ENCODE measurements at regions not wholly inside any gene's neighbourhood (a gene's known extent, or its start where the extent isn't known, plus 50 kb on each side); places are given as distances from the start of the nearest gene placed in this dataset.

DNA sequence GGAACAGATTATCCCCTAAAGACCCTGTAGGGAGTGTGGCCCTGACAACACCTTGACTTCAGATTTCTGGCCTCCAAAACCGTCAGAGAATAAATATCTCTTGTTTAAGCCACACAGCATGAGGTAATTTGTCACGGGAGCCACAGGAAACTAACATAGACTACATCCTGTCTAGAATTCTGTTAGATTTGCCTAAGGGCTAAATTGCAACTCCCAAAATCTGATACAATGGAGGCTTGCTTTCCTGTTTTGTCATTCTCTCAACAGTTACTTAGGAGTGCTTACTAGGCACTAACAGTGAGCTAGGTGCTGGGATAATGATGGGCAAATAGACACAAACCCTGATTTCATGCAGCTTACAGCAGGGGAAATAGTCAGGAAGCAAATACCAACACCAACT lies 141.6 kb downstream of the MIS18A start:
- Histone ChIP-seq H2AFZ (ENCODE audit: insufficient read depth, low read depth, low read length, poor library complexity, severe bottlenecking) (no peak overlapping the region), H3K27ac (ENCODE audit: low read length in 2 of 2) (no peak overlapping the region), H3K79me2 (ENCODE audit: control insufficient read depth, insufficient read depth, low read length) (no peaks in the 10 kb centered on the region), H3K4me3 (ENCODE audit: control extremely low read depth in 1 of 5, extremely low read depth in 1 of 5, insufficient read depth in 1 of 5, low read depth in 2 of 5, low read length in 4 of 5) (no peak overlapping the region), H3K4me1 (ENCODE audit: control insufficient read depth in 2 of 2, insufficient read depth in 2 of 2, low read length in 2 of 2) (no peaks in the 10 kb centered on the region), H3K9ac (ENCODE audit: low read length) (no peak overlapping the region), H4K20me1 (ENCODE audit: control insufficient read depth, insufficient read depth, low read length, poor library complexity, severe bottlenecking) (no peaks in the 10 kb centered on the region), H3K4me2 (replicated peaks; ENCODE audit: low read depth, low read length, poor library complexity, severe bottlenecking) (no peak overlapping the region), H3K27me3 (replicated peaks in 1 of 4; ENCODE audit: control extremely low read depth in 1 of 4, control insufficient read depth in 3 of 4, insufficient read depth in 4 of 4, low read length in 3 of 4) (peaks cover 0 to 4% (median 0%) of the 10 kb centered on the region in 4 experiments), H3K9me3 (ENCODE audit: control extremely low read depth in 1 of 3, control insufficient read depth in 2 of 3, insufficient read depth in 1 of 3, low read length in 2 of 3) (peaks cover 0 to 11% (median 3%) of the 10 kb centered on the region in 3 donors), H3K36me3 (replicated peaks in 1 of 2; ENCODE audit: control extremely low read depth in 1 of 2, control insufficient read depth in 1 of 2, extremely low read depth in 1 of 2, insufficient read depth in 2 of 2, low read length in 1 of 2) (no peaks in the 10 kb centered on the region)
- 24% methylated on average over 2 of the region's 2 CpGs for WGBS (ENCODE audit: insufficient coverage)
- Mint-ChIP-seq H3K9me3 (ENCODE audit: insufficient read depth) (peaks cover 2% of the 10 kb centered on the region), H3K27ac (no peak overlapping the region), H3K4me1 (no peaks in the 10 kb centered on the region), H3K4me3 (no peak overlapping the region), H3K27me3 (peaks cover 16% of the 10 kb centered on the region)
- ATAC-seq (ENCODE audit: low read depth) (no peak), DNase-seq (no peak)
- TF ChIP-seq, protein P1, sequence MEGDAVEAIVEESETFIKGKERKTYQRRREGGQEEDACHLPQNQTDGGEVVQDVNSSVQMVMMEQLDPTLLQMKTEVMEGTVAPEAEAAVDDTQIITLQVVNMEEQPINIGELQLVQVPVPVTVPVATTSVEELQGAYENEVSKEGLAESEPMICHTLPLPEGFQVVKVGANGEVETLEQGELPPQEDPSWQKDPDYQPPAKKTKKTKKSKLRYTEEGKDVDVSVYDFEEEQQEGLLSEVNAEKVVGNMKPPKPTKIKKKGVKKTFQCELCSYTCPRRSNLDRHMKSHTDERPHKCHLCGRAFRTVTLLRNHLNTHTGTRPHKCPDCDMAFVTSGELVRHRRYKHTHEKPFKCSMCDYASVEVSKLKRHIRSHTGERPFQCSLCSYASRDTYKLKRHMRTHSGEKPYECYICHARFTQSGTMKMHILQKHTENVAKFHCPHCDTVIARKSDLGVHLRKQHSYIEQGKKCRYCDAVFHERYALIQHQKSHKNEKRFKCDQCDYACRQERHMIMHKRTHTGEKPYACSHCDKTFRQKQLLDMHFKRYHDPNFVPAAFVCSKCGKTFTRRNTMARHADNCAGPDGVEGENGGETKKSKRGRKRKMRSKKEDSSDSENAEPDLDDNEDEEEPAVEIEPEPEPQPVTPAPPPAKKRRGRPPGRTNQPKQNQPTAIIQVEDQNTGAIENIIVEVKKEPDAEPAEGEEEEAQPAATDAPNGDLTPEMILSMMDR (IDR thresholded peaks at IDR 0.05), result no peak
- TF ChIP-seq EZH2 (IDR thresholded peaks at IDR 0.05; ENCODE audit: borderline replicate concordance, insufficient read depth, low read depth, low read length, poor library complexity, severe bottlenecking), result no peak
- intact Hi-C loops (cut with micrococcal nuclease), result no loop called here
- CTCF ChIA-PET, result no interaction called here
- POLR2A ChIA-PET, result no interaction called here

DNA sequence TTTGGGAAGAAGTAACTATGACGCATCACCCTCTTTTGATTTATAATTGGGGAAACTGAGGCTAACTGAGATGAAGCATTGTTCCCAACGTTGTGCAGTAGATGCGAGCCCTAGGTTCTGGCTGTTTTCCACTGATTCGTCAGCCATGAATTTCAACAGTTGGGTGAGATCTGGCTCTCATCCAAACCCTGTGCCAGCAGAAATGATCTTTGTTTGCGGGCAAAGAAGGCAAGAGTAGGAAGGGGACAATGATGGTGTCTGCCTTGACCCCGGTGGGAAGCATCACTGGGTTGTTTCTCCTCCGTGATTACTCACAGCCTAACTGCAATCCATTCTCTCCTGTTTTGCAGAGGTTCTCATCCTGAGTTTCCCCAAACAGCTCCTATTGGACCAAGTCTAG lies 142.3 kb downstream of the MIS18A start:
- no peak overlapping the region for H3K27ac ChIP-seq (ENCODE audit: low read length in 2 of 2)
- no peaks in the 10 kb centered on the region for H3K36me3 ChIP-seq (replicated peaks in 1 of 2; ENCODE audit: control extremely low read depth in 1 of 2, control insufficient read depth in 1 of 2, extremely low read depth in 1 of 2, insufficient read depth in 2 of 2, low read length in 1 of 2)
- Mint-ChIP-seq H3K4me1 (no peaks in the 10 kb centered on the region), H3K27ac (no peak overlapping the region), H3K9me3 (ENCODE audit: insufficient read depth) (peaks cover 2% of the 10 kb centered on the region), H3K4me3 (no peak overlapping the region), H3K27me3 (peaks cover 16% of the 10 kb centered on the region)
- no peak for ATAC-seq (ENCODE audit: low read depth)
- H3K4me3 ChIP-seq (ENCODE audit: control extremely low read depth in 1 of 5, extremely low read depth in 1 of 5, insufficient read depth in 1 of 5, low read depth in 2 of 5, low read length in 4 of 5), result no peak overlapping the region
- DNase-seq, result no peak
- no peak overlapping the region for H2AFZ ChIP-seq (ENCODE audit: insufficient read depth, low read depth, low read length, poor library complexity, severe bottlenecking)
- no peak overlapping the region for H3K9ac ChIP-seq (ENCODE audit: low read length)
- H4K20me1 ChIP-seq (ENCODE audit: control insufficient read depth, insufficient read depth, low read length, poor library complexity, severe bottlenecking), result no peaks in the 10 kb centered on the region
- no peak overlapping the region for H3K4me2 ChIP-seq (replicated peaks; ENCODE audit: low read depth, low read length, poor library complexity, severe bottlenecking)
- 97% methylated on average over 6 of the region's 7 CpGs for WGBS (ENCODE audit: insufficient coverage)
- TF ChIP-seq EZH2 (IDR thresholded peaks at IDR 0.05; ENCODE audit: borderline replicate concordance, insufficient read depth, low read depth, low read length, poor library complexity, severe bottlenecking), result no peak
- TF ChIP-seq, protein P1 (IDR thresholded peaks at IDR 0.05), result no peak
- POLR2A ChIA-PET, result no interaction called here
- H3K27me3 ChIP-seq (replicated peaks in 1 of 4; ENCODE audit: control extremely low read depth in 1 of 4, control insufficient read depth in 3 of 4, insufficient read depth in 4 of 4, low read length in 3 of 4), result peaks cover 0 to 4% (median 0%) of the 10 kb centered on the region in 4 experiments
- intact Hi-C loops (cut with micrococcal nuclease), result no loop called here
- CTCF ChIA-PET, result no interaction called here
- peaks cover 0 to 11% (median 3%) of the 10 kb centered on the region in 3 donors for H3K9me3 ChIP-seq (ENCODE audit: control extremely low read depth in 1 of 3, control insufficient read depth in 2 of 3, insufficient read depth in 1 of 3, low read length in 2 of 3)
- no peaks in the 10 kb centered on the region for H3K4me1 ChIP-seq (ENCODE audit: control insufficient read depth in 2 of 2, insufficient read depth in 2 of 2, low read length in 2 of 2)
- no peaks in the 10 kb centered on the region for H3K79me2 ChIP-seq (ENCODE audit: control insufficient read depth, insufficient read depth, low read length)
